ENCODE measurements at regions not wholly inside any gene's neighbourhood (a gene's known extent, or its start where the extent isn't known, plus 50 kb on each side); places are given as distances from the start of the nearest gene placed in this dataset.

GRCh38 chr12:17352164-17352563, 737.8 kb downstream of the RERGL start:
- TF ChIP-seq POLR2AphosphoS5 (IDR thresholded peaks at IDR 0.05; ENCODE audit: low read depth, low read length) (no peak), POLR2A (IDR thresholded peaks at IDR 0.05; ENCODE audit: low read depth, low read length) (no peak)

Measured in GM12892 (cell line).